ENCODE measurements at regions not wholly inside any gene's neighbourhood (a gene's known extent, or its start where the extent isn't known, plus 50 kb on each side); places are given as distances from the start of the nearest gene placed in this dataset.

- POLR2A ChIA-PET (ENCODE audit: partially characterized antibody), result interaction anchor here (0.7 kb wide), 1 partner anchor 28 kb away, joined by 3 read pairs; no protein-coding TSS in a partner anchor
- CTCF ChIA-PET (ENCODE audit: partially characterized antibody), result interaction anchor here (0.9 kb wide), 1 partner anchor 1066 kb away, joined by 3 read pairs; no protein-coding TSS in a partner anchor
- Histone ChIP-seq H3K4me2 (ENCODE audit: insufficient read depth in 1 of 2, low read depth in 2 of 2, low read length in 2 of 2) (no peak overlapping the region), H3K27me3 (replicated peaks in 1 of 4; ENCODE audit: control insufficient read depth in 3 of 4, extremely low read depth in 1 of 4, insufficient read depth in 3 of 4, low read length in 3 of 4) (no peaks in the 10 kb centered on the region), H3K27ac (ENCODE audit: low read depth, low read length) (no peak overlapping the region), H2BK20ac (ENCODE audit: low read length) (no peak overlapping the region), H3K23ac (ENCODE audit: insufficient read length) (no peak overlapping the region), H3K4me1 (replicated peaks in 1 of 4; ENCODE audit: control insufficient read depth in 3 of 4, insufficient read depth in 4 of 4, low read length in 3 of 4) (no peaks in the 10 kb centered on the region; a peak in 1 of 7 replicates), H3K79me1 (ENCODE audit: low read depth, low read length) (no peaks in the 10 kb centered on the region), H3K79me2 (ENCODE audit: control insufficient read depth in 1 of 2, insufficient read depth in 2 of 2, low read length in 2 of 2) (no peaks in the 10 kb centered on the region), H4K20me1 (replicated peaks in 1 of 2; ENCODE audit: control insufficient read depth in 1 of 2, insufficient read depth in 2 of 2, low read length in 2 of 2) (no peaks in the 10 kb centered on the region), H3K56ac (replicated peaks; ENCODE audit: insufficient read length, low read depth, low read length) (no peak overlapping the region), H4K5ac (ENCODE audit: insufficient read length, low read depth, low read length) (no peak overlapping the region), H2BK12ac (ENCODE audit: low read depth, low read length) (no peak overlapping the region), H3K36me3 (ENCODE audit: control insufficient read depth in 2 of 4, insufficient read depth in 4 of 4, low read length in 3 of 4) (no peaks in the 10 kb centered on the region), H2BK15ac (ENCODE audit: low read length) (no peak overlapping the region), H2BK120ac (replicated peaks; ENCODE audit: low read depth, low read length) (no peak overlapping the region), H3K14ac (ENCODE audit: insufficient read length) (no peak overlapping the region), H3K4ac (replicated peaks; ENCODE audit: insufficient read length, low read depth, low read length) (no peak overlapping the region), H2AFZ (ENCODE audit: low read length) (0 out of 2 replicates have a peak overlapping the region, but pooled peaks have one; percentile 60), H3K18ac (ENCODE audit: extremely low read depth, low read length) (no peak overlapping the region), H3K23me2 (ENCODE audit: low read depth, low read length) (no peaks in the 10 kb centered on the region), H3K9ac (replicated peaks in 1 of 4; ENCODE audit: extremely low read depth in 1 of 4, low read depth in 3 of 4, low read length in 3 of 4) (no peak overlapping the region), H3K4me3 (ENCODE audit: extremely low read depth in 1 of 4, insufficient read depth in 2 of 4, low read depth in 3 of 4, low read length in 4 of 4) (no peak overlapping the region), H4K8ac (ENCODE audit: extremely low read depth, insufficient read depth, low read length) (no peak overlapping the region), H2BK5ac (ENCODE audit: low read depth, low read length) (no peak overlapping the region), H4K91ac (replicated peaks; ENCODE audit: insufficient read length, low read length) (no peak overlapping the region), H2AK5ac (ENCODE audit: low read depth, low read length) (no peak overlapping the region), H3K9me3 (ENCODE audit: insufficient read depth in 2 of 2, low read depth in 1 of 2, low read length in 1 of 2) (no peaks in the 10 kb centered on the region)
- 100% methylated on average over 1 of the region's 1 CpG; no CpG with 5 or more reads in 1 of the 2 experiments for whole genome bisulfite sequencing, 2 experiments (ENCODE audit: extremely low coverage in 1 of 2, insufficient coverage in 1 of 2, insufficient read length in 1 of 2, insufficient replicate concordance in 2 of 2, low coverage in 1 of 2, low lambda C conversion rate in 2 of 2, missing lambda C conversion rate in 1 of 2)
- DNase-seq (ENCODE audit: low read depth in 1 of 2, low spot score in 2 of 2), result no peak
- no peak for FAIRE-seq
- peak; percentile 42; the same call in 1 of the 2 replicates for TF ChIP-seq USF2 (IDR thresholded peaks at IDR 0.05; ENCODE audit: low read length)
- TF ChIP-seq SIN3A (conservative IDR thresholded peaks at IDR 0.05 in 1 of 2, IDR thresholded peaks at IDR 0.05 in 1 of 2; ENCODE audit: low read depth in 1 of 2, low read length in 2 of 2), result no peak
Observed at GRCh38 chr12:115046805-115047204, 362.8 kb upstream of the TBX3 start.

All from H1 (cell line).